ENCODE measurements at regions not wholly inside any gene's neighbourhood (a gene's known extent, or its start where the extent isn't known, plus 50 kb on each side); places are given as distances from the start of the nearest gene placed in this dataset.

DNA sequence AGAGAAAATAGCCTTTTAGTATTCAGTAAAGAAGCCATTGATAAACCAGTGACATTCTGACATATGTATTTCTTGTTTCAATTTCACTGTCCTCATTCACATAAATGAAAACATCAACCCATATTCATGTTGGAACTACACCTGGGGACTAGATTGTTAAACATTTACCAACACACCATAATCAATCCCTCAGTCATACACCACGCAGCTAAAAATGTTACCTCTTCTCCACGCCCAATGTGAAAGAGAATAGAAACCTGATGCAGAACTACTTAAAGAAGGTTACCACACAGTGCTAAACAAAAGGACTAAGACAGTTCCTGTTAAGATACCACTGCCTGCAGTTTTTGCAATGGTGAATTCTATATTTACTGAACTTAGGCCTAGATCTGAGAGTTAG lies 518.9 kb downstream of the PRELID2 start:
- TF ChIP-seq, protein P1, sequence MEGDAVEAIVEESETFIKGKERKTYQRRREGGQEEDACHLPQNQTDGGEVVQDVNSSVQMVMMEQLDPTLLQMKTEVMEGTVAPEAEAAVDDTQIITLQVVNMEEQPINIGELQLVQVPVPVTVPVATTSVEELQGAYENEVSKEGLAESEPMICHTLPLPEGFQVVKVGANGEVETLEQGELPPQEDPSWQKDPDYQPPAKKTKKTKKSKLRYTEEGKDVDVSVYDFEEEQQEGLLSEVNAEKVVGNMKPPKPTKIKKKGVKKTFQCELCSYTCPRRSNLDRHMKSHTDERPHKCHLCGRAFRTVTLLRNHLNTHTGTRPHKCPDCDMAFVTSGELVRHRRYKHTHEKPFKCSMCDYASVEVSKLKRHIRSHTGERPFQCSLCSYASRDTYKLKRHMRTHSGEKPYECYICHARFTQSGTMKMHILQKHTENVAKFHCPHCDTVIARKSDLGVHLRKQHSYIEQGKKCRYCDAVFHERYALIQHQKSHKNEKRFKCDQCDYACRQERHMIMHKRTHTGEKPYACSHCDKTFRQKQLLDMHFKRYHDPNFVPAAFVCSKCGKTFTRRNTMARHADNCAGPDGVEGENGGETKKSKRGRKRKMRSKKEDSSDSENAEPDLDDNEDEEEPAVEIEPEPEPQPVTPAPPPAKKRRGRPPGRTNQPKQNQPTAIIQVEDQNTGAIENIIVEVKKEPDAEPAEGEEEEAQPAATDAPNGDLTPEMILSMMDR (IDR thresholded peaks at IDR 0.05; ENCODE audit: low read depth, low read length), result no peak
- TF ChIP-seq EZH2phosphoT487 (IDR thresholded peaks at IDR 0.05; ENCODE audit: low read depth), result no peak
